Astrocyte (in vitro differentiated cells and primary cell): ENCODE measurements at regions not wholly inside any gene's neighbourhood (a gene's known extent, or its start where the extent isn't known, plus 50 kb on each side); places are given as distances from the start of the nearest gene placed in this dataset.
A peak's percentile ranks its signal among the peaks of the same experiment; 100 is the strongest.
"Not testable (repeated sequence)": the region's sequence is repeated elsewhere in the genome, so short reads cannot be mapped to it uniquely, and the experiment has no call there.

Source experiments
- DNase-seq: peaks from one replicate; pipeline ENCODE4 v3.0.0-alpha.2; 2010; ENCODE audit warnings: low read depth
- FAIRE-seq: peaks from 2 replicates; lab custom pipeline; 2011; peaks lifted over from hg19 to GRCh38; lab: Jason Lieb, UNC
- H2AFZ ChIP-seq: 2 replicates; pipeline ENCODE4 v1.6.0; 2012; ENCODE audit warnings: low read depth, low read length, inconsistent platforms
- H3K27ac ChIP-seq: 2 replicates; pipeline ENCODE4 v1.5.1; 2011; ENCODE audit warnings: low read depth, low read length, inconsistent platforms
- H3K27me3 ChIP-seq: 2 replicates; pipeline ENCODE4 v1.6.0; 2011; ENCODE audit warnings: low read length, inconsistent platforms; ENCODE audit not compliant: insufficient read depth
- H3K36me3 ChIP-seq: 2 replicates; pipeline ENCODE4 v1.5.1; 2011; ENCODE audit warnings: low read length, inconsistent platforms; ENCODE audit not compliant: insufficient read depth
- H3K4me1 ChIP-seq: 2 replicates; pipeline ENCODE4 v1.5.1; 2011; ENCODE audit warnings: low read length, inconsistent platforms; ENCODE audit not compliant: insufficient read depth
- H3K4me2 ChIP-seq: 2 replicates; pipeline ENCODE4 v1.6.0; 2012; ENCODE audit warnings: low read length, inconsistent platforms
- H3K4me3 ChIP-seq: 2 replicates; pipeline ENCODE4 v1.5.1; 2011; ENCODE audit warnings: low read depth, mild to moderate bottlenecking, low read length, inconsistent platforms; ENCODE audit not compliant: insufficient read depth
- H3K79me2 ChIP-seq: 2 replicates; pipeline ENCODE4 v1.6.0; 2012; ENCODE audit warnings: mild to moderate bottlenecking, low read length, inconsistent platforms; ENCODE audit not compliant: insufficient read depth
- H3K9ac ChIP-seq: 2 replicates; pipeline ENCODE4 v1.6.0; 2012; ENCODE audit warnings: mild to moderate bottlenecking, low read length, inconsistent platforms
- H3K9me3 ChIP-seq: 2 replicates; pipeline ENCODE4 v1.5.1; 2012; ENCODE audit warnings: low read depth, mild to moderate bottlenecking, low read length, inconsistent platforms; ENCODE audit not compliant: insufficient read depth
- H4K20me1 ChIP-seq: 2 replicates; pipeline ENCODE4 v1.6.0; 2012; ENCODE audit warnings: low read length, inconsistent platforms; ENCODE audit not compliant: insufficient read depth
- H3K27ac Mint-ChIP-seq: one replicate; pipeline ENCODE4 v1.8.0; 2021; ENCODE audit warnings: mild to moderate bottlenecking, mixed read lengths; ENCODE audit not compliant: unreplicated experiment
- H3K27me3 Mint-ChIP-seq: one replicate; pipeline ENCODE4 v1.8.0; 2021; ENCODE audit warnings: low read depth, mixed read lengths; ENCODE audit not compliant: unreplicated experiment
- H3K36me3 Mint-ChIP-seq: one replicate; pipeline ENCODE4 v1.8.0; 2021; ENCODE audit warnings: low read depth, mixed read lengths; ENCODE audit not compliant: unreplicated experiment
- H3K4me1 Mint-ChIP-seq: one replicate; pipeline ENCODE4 v1.8.0; 2021; ENCODE audit warnings: low read depth, mixed read lengths; ENCODE audit not compliant: unreplicated experiment
- H3K4me3 Mint-ChIP-seq: one replicate; pipeline ENCODE4 v1.8.0; 2021; ENCODE audit warnings: mild to moderate bottlenecking, moderate library complexity, mixed read lengths; ENCODE audit not compliant: unreplicated experiment
- H3K9me3 Mint-ChIP-seq: one replicate; pipeline ENCODE4 v1.8.0; 2021; ENCODE audit warnings: mild to moderate bottlenecking, mixed read lengths; ENCODE audit not compliant: unreplicated experiment
- CTCF ChIP-seq: IDR thresholded peaks from 2 replicates; pipeline ENCODE4 v1.5.1; 2011; ENCODE audit warnings: low read depth, mild to moderate bottlenecking, inconsistent platforms, low read length, moderate library complexity; ENCODE audit not compliant: insufficient read depth
- EZH2 ChIP-seq: IDR thresholded peaks from 2 replicates; pipeline ENCODE4 v1.6.1; 2012; ENCODE audit warnings: mild to moderate bottlenecking, low read length, inconsistent platforms; ENCODE audit not compliant: insufficient read depth

- DNase-seq: peak; percentile 2
- no peaks in the 10 kb centered on the region for H3K4me1 ChIP-seq
- H3K27ac ChIP-seq: no peak overlapping the region
- no peaks in the 10 kb centered on the region for H3K27me3 ChIP-seq
- no peak overlapping the region for H3K9ac ChIP-seq
- H2AFZ ChIP-seq: no peak overlapping the region
- no peak for TF ChIP-seq CTCF
- no peaks in the 10 kb centered on the region for H4K20me1 ChIP-seq
- H3K36me3 ChIP-seq: no peaks in the 10 kb centered on the region
- Mint-ChIP-seq H3K4me1 (no peaks in the 10 kb centered on the region), H3K9me3 (no peaks in the 10 kb centered on the region), H3K27me3 (no peaks in the 10 kb centered on the region), H3K4me3 (no peak overlapping the region), H3K27ac (no peak overlapping the region), H3K36me3 (no peaks in the 10 kb centered on the region)
- H3K79me2 ChIP-seq: no peaks in the 10 kb centered on the region
- H3K4me2 ChIP-seq: no peak overlapping the region
- FAIRE-seq: no peak
- H3K4me3 ChIP-seq: no peak overlapping the region
- no peaks in the 10 kb centered on the region for H3K9me3 ChIP-seq
These were observed 310.0 kb downstream of the PPP1R3A start for GRCh38 chr7:113608782-113609181.

GRCh38 chr7:113606325-113606724 lies 312.5 kb downstream of the PPP1R3A start:
- H3K27me3 Mint-ChIP-seq: no peaks in the 10 kb centered on the region
- H3K27me3 ChIP-seq: no peaks in the 10 kb centered on the region
- H3K27ac Mint-ChIP-seq: no peak overlapping the region
- no peaks in the 10 kb centered on the region for H3K4me1 ChIP-seq
- H3K4me2 ChIP-seq: no peak overlapping the region
- TF ChIP-seq EZH2: no peak
- no peak overlapping the region for H3K4me3 Mint-ChIP-seq
- no peak for FAIRE-seq
- H3K9me3 ChIP-seq: no peaks in the 10 kb centered on the region
- H2AFZ ChIP-seq: no peak overlapping the region
- H3K9ac ChIP-seq: no peak overlapping the region
- H3K9me3 Mint-ChIP-seq: no peaks in the 10 kb centered on the region
- no peaks in the 10 kb centered on the region for H4K20me1 ChIP-seq
- H3K36me3 Mint-ChIP-seq: no peaks in the 10 kb centered on the region
- no peaks in the 10 kb centered on the region for H3K4me1 Mint-ChIP-seq
- H3K79me2 ChIP-seq: no peaks in the 10 kb centered on the region
- DNase-seq: peak; percentile 8
- no peaks in the 10 kb centered on the region for H3K36me3 ChIP-seq
- H3K4me3 ChIP-seq: no peak overlapping the region
- H3K27ac ChIP-seq: no peak overlapping the region

GRCh38 chr7:113600428-113600827 lies 318.4 kb downstream of the PPP1R3A start:
- H3K27me3 ChIP-seq, H4K20me1 ChIP-seq, H3K36me3 Mint-ChIP-seq, H3K4me3 ChIP-seq, DNase-seq, H3K27ac ChIP-seq, H3K27ac Mint-ChIP-seq, H3K4me3 Mint-ChIP-seq, H3K27me3 Mint-ChIP-seq, H3K4me1 ChIP-seq, H3K79me2 ChIP-seq, FAIRE-seq, H3K9me3 ChIP-seq, H3K9ac ChIP-seq, H3K9me3 Mint-ChIP-seq, H2AFZ ChIP-seq, H3K4me1 Mint-ChIP-seq, H3K4me2 ChIP-seq, H3K36me3 ChIP-seq: not testable (repeated sequence)

GRCh38 chr7:113593455-113593854 lies 325.4 kb downstream of the PPP1R3A start:
- not testable (repeated sequence) for H3K4me3 Mint-ChIP-seq, H3K27me3 ChIP-seq, H3K4me1 Mint-ChIP-seq, H3K9ac ChIP-seq, H3K9me3 Mint-ChIP-seq, H3K27ac ChIP-seq, H2AFZ ChIP-seq, FAIRE-seq, H3K4me2 ChIP-seq, H3K27me3 Mint-ChIP-seq, H3K79me2 ChIP-seq, H3K4me3 ChIP-seq, H3K36me3 Mint-ChIP-seq, H4K20me1 ChIP-seq, H3K9me3 ChIP-seq, DNase-seq, H3K27ac Mint-ChIP-seq, H3K4me1 ChIP-seq, H3K36me3 ChIP-seq

GRCh38 chr7:113592924-113593323 lies 325.9 kb downstream of the PPP1R3A start:
- not testable (repeated sequence) for H3K4me3 ChIP-seq

More at GRCh38 chr7:113592924-113593323, 325.9 kb downstream of the PPP1R3A start:
- H3K36me3 ChIP-seq, H3K27me3 ChIP-seq, FAIRE-seq, H3K9me3 Mint-ChIP-seq, H3K4me1 Mint-ChIP-seq, H3K79me2 ChIP-seq, H3K9ac ChIP-seq, H3K4me2 ChIP-seq, H4K20me1 ChIP-seq, H3K27ac ChIP-seq, DNase-seq, H3K9me3 ChIP-seq, H3K27ac Mint-ChIP-seq, H3K4me1 ChIP-seq, H3K36me3 Mint-ChIP-seq, H3K27me3 Mint-ChIP-seq, H2AFZ ChIP-seq: not testable (repeated sequence)
- peak overlapping the region; percentile 11 for H3K4me3 Mint-ChIP-seq
